IMR-90 (cell line): ENCODE measurements at regions not wholly inside any gene's neighbourhood (a gene's known extent, or its start where the extent isn't known, plus 50 kb on each side); places are given as distances from the start of the nearest gene placed in this dataset.

ENCODE experiments used
- ATAC-seq: fragments of 200-7000 bp; cut with Tn5 transposase; 2 replicates; pipeline ENCODE4 v1.9.1; 2020; ENCODE audit warnings: low read depth, mild to moderate bottlenecking, moderate library complexity
- BruUV-seq: library from RNA; stranded (reverse); fragments of 400-500 nt; replicated peaks from 2 replicates; lab custom pipeline; 2021; lab: Mats Ljungman, UMichigan
- CTCF ChIA-PET: fragments of 300-600 bp; formaldehyde crosslinking; extraction: SDS; loops from one replicate; lab custom pipeline; 2021; ENCODE audit warnings: antibody characterized with exemption; lab: Yijun Ruan, JAX
- POLR2A ChIA-PET: fragments of 300-600 bp; sonication (Branson Sonifier 250); formaldehyde crosslinking; loops from one replicate; lab custom pipeline; 2022; ENCODE audit warnings: antibody characterized with exemption; ENCODE audit not compliant: unreplicated experiment; lab: Charles Lee
- DNase-seq: peaks from one replicate; pipeline ENCODE4 v3.0.0; 2013
- H2AFZ ChIP-seq: replicated peaks from 2 replicates; pipeline ENCODE3; 2013; ENCODE audit warnings: low read length, mild to moderate bottlenecking; ENCODE audit not compliant: poor library complexity
- H2AK5ac ChIP-seq: 2 replicates; pipeline ENCODE4 v1.6.1; 2013; ENCODE audit warnings: low read depth, low read length, inconsistent platforms
- H2AK9ac ChIP-seq: replicated peaks from 2 replicates; pipeline ENCODE3; 2013; ENCODE audit warnings: mild to moderate bottlenecking, low read depth, low read length, moderate library complexity; ENCODE audit not compliant: poor library complexity
- H2BK120ac ChIP-seq: 2 replicates; pipeline ENCODE4 v1.6.1; 2013; ENCODE audit warnings: low read depth, low read length, inconsistent platforms
- H2BK15ac ChIP-seq: 3 replicates; pipeline ENCODE4 v1.6.1; 2013; ENCODE audit warnings: low read depth, low read length, inconsistent platforms
- H2BK20ac ChIP-seq: 2 replicates; pipeline ENCODE4 v1.6.1; 2013; ENCODE audit warnings: low read depth, mild to moderate bottlenecking, inconsistent platforms, low read length, moderate library complexity
- H2BK5ac ChIP-seq: 2 replicates; pipeline ENCODE4 v1.6.1; 2013; ENCODE audit warnings: mild to moderate bottlenecking, low read depth, low read length, inconsistent platforms; ENCODE audit not compliant: poor library complexity, severe bottlenecking
- H3K14ac ChIP-seq: replicated peaks from 2 replicates; pipeline ENCODE4 v1.6.1; 2013; ENCODE audit warnings: low read depth, low read length, inconsistent platforms
- H3K18ac ChIP-seq: 2 replicates; pipeline ENCODE4 v1.6.1; 2013; ENCODE audit warnings: low read depth, low read length, control low read depth
- H3K23ac ChIP-seq: 2 replicates; pipeline ENCODE4 v1.6.1; 2013; ENCODE audit warnings: low read depth, low read length, inconsistent platforms
- H3K27ac ChIP-seq: 2 replicates; pipeline ENCODE4 v1.5.1; 2013; ENCODE audit warnings: mild to moderate bottlenecking, control low read depth, low read length; ENCODE audit not compliant: insufficient read depth
- H3K27me3 ChIP-seq: 2 replicates; pipeline ENCODE4 v1.6.1; 2013; ENCODE audit warnings: low read length; ENCODE audit not compliant: control insufficient read depth, insufficient read depth
- H3K36me3 ChIP-seq: 2 replicates; pipeline ENCODE4 v1.6.1; 2013; ENCODE audit warnings: low read length, mixed read lengths; ENCODE audit not compliant: control insufficient read depth, insufficient read depth
- H3K4ac ChIP-seq: 2 replicates; pipeline ENCODE4 v1.6.1; 2013; ENCODE audit warnings: low read depth, low read length, inconsistent platforms
- H3K4me1 ChIP-seq: 2 replicates; pipeline ENCODE4 v1.6.1; 2013; ENCODE audit warnings: low read length, mixed read lengths; ENCODE audit not compliant: control insufficient read depth, insufficient read depth
- H3K4me2 ChIP-seq: 2 replicates; pipeline ENCODE4 v1.6.1; 2013; ENCODE audit warnings: low read depth, mild to moderate bottlenecking, control low read depth, low read length, moderate library complexity
- H3K4me3 ChIP-seq: 2 replicates; pipeline ENCODE4 v1.5.1; 2013; ENCODE audit warnings: low read depth, mild to moderate bottlenecking, control low read depth, low read length, moderate library complexity; ENCODE audit not compliant: insufficient read depth
- H3K56ac ChIP-seq: 2 replicates; pipeline ENCODE4 v1.6.1; 2013; ENCODE audit warnings: low read length, inconsistent platforms; ENCODE audit not compliant: insufficient read depth; ENCODE audit errors: extremely low read depth
- H3K79me1 ChIP-seq, 2 experiments: 2 replicates each; pipeline ENCODE4 v1.6.1; 2013; ENCODE audit warnings: low read length in 2 of 2, inconsistent platforms in 1 of 2, low read depth in 1 of 2
- H3K9ac ChIP-seq: 2 replicates; pipeline ENCODE4 v1.6.1; 2013; ENCODE audit warnings: low read depth, low read length, control low read depth
- H3K9me1 ChIP-seq: 2 replicates; pipeline ENCODE4 v1.6.1; 2013; ENCODE audit warnings: low read length, inconsistent platforms; ENCODE audit not compliant: insufficient read depth
- H3K9me3 ChIP-seq: 2 replicates; pipeline ENCODE4 v1.6.1; 2013; ENCODE audit warnings: low read length; ENCODE audit not compliant: control insufficient read depth, insufficient read depth
- H4K20me1 ChIP-seq: 2 replicates; pipeline ENCODE4 v1.6.1; 2013; ENCODE audit warnings: low read length, inconsistent platforms; ENCODE audit not compliant: insufficient read depth
- H4K5ac ChIP-seq: 2 replicates; pipeline ENCODE4 v1.6.1; 2013; ENCODE audit warnings: mild to moderate bottlenecking, low read depth, low read length, control low read depth
- H4K8ac ChIP-seq, 2 experiments: 2 replicates each; pipeline ENCODE4 v1.6.1; 2013; ENCODE audit warnings: low read depth in 2 of 2, low read length in 2 of 2, control low read depth in 1 of 2, inconsistent platforms in 1 of 2
- H4K91ac ChIP-seq: 2 replicates; pipeline ENCODE4 v1.6.1; 2013; ENCODE audit warnings: low read depth, low read length, inconsistent platforms; ENCODE audit not compliant: insufficient read depth
- CHD1 ChIP-seq: IDR thresholded peaks from 2 replicates; pipeline ENCODE4 v1.6.1; 2012; ENCODE audit warnings: low read depth, low read length, improper control_type of control experiment
- MAFK ChIP-seq: IDR thresholded peaks from 2 replicates; pipeline ENCODE4 v1.6.1; 2012; ENCODE audit warnings: low read depth, low read length, improper control_type of control experiment
- MAZ ChIP-seq: IDR thresholded peaks from 2 replicates; pipeline ENCODE4 v1.6.1; 2012; ENCODE audit warnings: low read depth, mild to moderate bottlenecking, low read length, improper control_type of control experiment, moderate library complexity, borderline replicate concordance
- MXI1 ChIP-seq: IDR thresholded peaks from 2 replicates; pipeline ENCODE4 v1.6.1; 2012; ENCODE audit warnings: low read depth, mild to moderate bottlenecking, low read length, moderate library complexity, borderline replicate concordance
- RAD21 ChIP-seq: IDR thresholded peaks from 2 replicates; pipeline ENCODE4 v1.6.1; 2012; ENCODE audit warnings: low read length, improper control_type of control experiment
- RFX5 ChIP-seq: IDR thresholded peaks from 2 replicates; pipeline ENCODE4 v1.8.0; 2012; ENCODE audit warnings: low read depth, mild to moderate bottlenecking, low read length, moderate library complexity
- SMC3 ChIP-seq: fragments of 150-350 bp; IDR thresholded peaks from 2 replicates; pipeline ENCODE4 v1.6.1; 2016; ENCODE audit warnings: low read depth, mild to moderate bottlenecking, antibody characterized with exemption, low read length, moderate library complexity
- WGBS, 2 experiments: methylation state at CpG; one replicate each; pipeline versions ENCODE4 v1.1.5 to v1.1.7; 2013; ENCODE audit warnings: missing lambda C conversion rate in 2 of 2; ENCODE audit not compliant: insufficient read length in 1 of 2; ENCODE audit errors: extremely low coverage in 2 of 2; 5-methylcytosine and 5-hydroxymethylcytosine counted together
- dilution Hi-C: fragments of 300-500 bp; cut with HindIII; formaldehyde crosslinking; loops from one replicate; pipeline ENCODE4 v1.14.3; 2018; ENCODE audit warnings: low sequenced_read_pairs; ENCODE audit not compliant: unreplicated experiment
- in situ Hi-C: fragments of 300-500 bp; cut with MboI; formaldehyde crosslinking; loops from 3 replicates; pipeline ENCODE4 v1.14.3; 2019; ENCODE audit warnings: low sequenced_read_pairs, inconsistent platforms, mixed read lengths
- intact Hi-C: fragments of 100-400 bp; cut with micrococcal nuclease; formaldehyde crosslinking; loops from 2 replicates; pipeline ENCODE4 v1.10.0; 2022

DNA sequence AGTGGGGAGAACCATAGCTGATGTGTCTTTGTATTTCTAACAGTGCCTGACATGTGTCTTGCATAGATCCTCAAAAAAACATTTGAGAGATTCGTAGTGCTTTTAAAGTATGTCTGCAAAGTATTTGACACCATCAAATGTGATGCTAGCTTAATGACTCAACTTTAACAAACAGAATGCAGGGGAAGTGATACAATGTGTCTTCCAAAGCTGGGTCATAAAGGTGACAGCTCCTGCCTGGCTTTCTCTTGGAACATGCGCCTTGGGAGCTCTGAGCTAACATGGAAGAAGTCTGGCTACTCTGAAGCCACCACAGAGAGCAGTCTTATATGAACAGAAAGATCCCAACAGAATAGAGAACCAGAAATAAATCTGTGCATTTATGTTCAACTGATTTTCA lies 78.2 kb downstream of the C1D start:
- no peak overlapping the region for H3K4me3 ChIP-seq
- H2AK5ac ChIP-seq, result no peak overlapping the region
- no peak overlapping the region for H3K4ac ChIP-seq
- WGBS, 2 experiments, result no CpG with 5 or more reads among the region's 2 CpGs
- no peaks in the 10 kb centered on the region for H4K20me1 ChIP-seq
- BruUV-seq, result no TSS peak
- H2AFZ ChIP-seq, result no peak overlapping the region
- H3K4me2 ChIP-seq, result no peak overlapping the region
- H4K91ac ChIP-seq, result no peak overlapping the region
- peaks cover 8% of the 10 kb centered on the region for H3K27me3 ChIP-seq
- no peak overlapping the region for H3K14ac ChIP-seq
- intact Hi-C loops (no loop called here), in situ Hi-C loops (no loop called here), dilution Hi-C loops (no loop called here)
- H3K56ac ChIP-seq, result no peak overlapping the region
- H3K4me1 ChIP-seq, result no peaks in the 10 kb centered on the region; the same call in 1 of the 2 replicates
- no peak overlapping the region for H3K18ac ChIP-seq
- no peak overlapping the region for H2AK9ac ChIP-seq
- no peaks in the 10 kb centered on the region for H3K79me1 ChIP-seq
- H3K9me1 ChIP-seq, result no peaks in the 10 kb centered on the region
- POLR2A ChIA-PET, result no interaction called here
- H3K27ac ChIP-seq, result no peak overlapping the region
- H3K23ac ChIP-seq, result no peak overlapping the region
- no peak overlapping the region for H2BK15ac ChIP-seq
- H2BK120ac ChIP-seq, result no peak overlapping the region
- no peak for ATAC-seq
- no peak overlapping the region for H4K5ac ChIP-seq
- H4K8ac ChIP-seq, result no peak overlapping the region
- H2BK5ac ChIP-seq, result no peak overlapping the region
- H3K36me3 ChIP-seq, result no peaks in the 10 kb centered on the region
- no peak overlapping the region for H2BK20ac ChIP-seq
- TF ChIP-seq RFX5, result no peak
- TF ChIP-seq SMC3, result no peak
- TF ChIP-seq MAFK, result no peak
- TF ChIP-seq MXI1, result no peak
- no peak for TF ChIP-seq CHD1
- no peak for TF ChIP-seq MAZ
- TF ChIP-seq RAD21, result no peak
- DNase-seq, result no peak
- H3K9ac ChIP-seq, result no peak overlapping the region
- no peaks in the 10 kb centered on the region; the same call in 1 of the 2 replicates for H3K9me3 ChIP-seq
- CTCF ChIA-PET, result no interaction called here
